ENCODE measurements at regions not wholly inside any gene's neighbourhood (a gene's known extent, or its start where the extent isn't known, plus 50 kb on each side); places are given as distances from the start of the nearest gene placed in this dataset.

DNA sequence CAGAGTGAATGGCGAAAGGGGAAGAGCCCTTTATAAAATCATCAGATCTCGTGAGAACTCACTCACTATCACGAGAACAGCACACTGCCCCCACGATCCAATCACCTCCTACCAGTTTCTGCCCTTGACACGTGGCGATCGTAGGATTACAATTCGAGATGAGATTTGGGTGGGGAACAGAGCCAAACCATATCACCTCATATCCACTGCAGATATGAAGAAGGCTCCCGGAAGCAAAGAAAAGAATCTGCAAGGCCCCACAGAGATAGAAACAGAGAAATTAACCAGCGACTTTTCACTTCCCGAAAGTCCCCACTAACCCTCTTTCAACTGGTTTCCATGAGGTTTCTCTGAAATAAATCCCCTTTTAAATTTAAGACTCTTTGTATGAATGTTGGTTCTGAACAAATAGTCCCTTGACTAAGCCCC lies 86.2 kb upstream of the IRF2BP2 start:
- H3K27me3 ChIP-seq (ENCODE audit: control insufficient read depth in 1 of 2, insufficient read depth in 2 of 2, low read length in 2 of 2) = no peaks in the 10 kb centered on the region
- no peak overlapping the region for H3K4me3 ChIP-seq (replicated peaks in 1 of 3; ENCODE audit: insufficient read depth in 1 of 3, low read depth in 2 of 3, low read length in 3 of 3)
- in situ Hi-C loops (cut with HindIII; ENCODE audit: extremely low pct_ligation_motif_present, low pct_unique_long_range_greater_than_20kb) (no loop called here), intact Hi-C loops (cut with micrococcal nuclease; ENCODE audit: unreplicated experiment) (no loop called here)
- 87% methylated on average over 11 of the region's 11 CpGs for WGBS (ENCODE audit: low lambda C conversion rate)
- TF ChIP-seq TEAD2 (CRISPR knock-in tag; IDR thresholded peaks at IDR 0.05) (no peak), NR3C1 (CRISPR knock-in tag; IDR thresholded peaks at IDR 0.05) (no peak), ZNF614 (CRISPR knock-in tag; IDR thresholded peaks at IDR 0.05; ENCODE audit: borderline replicate concordance) (no peak), ARNT2 (CRISPR knock-in tag; IDR thresholded peaks at IDR 0.05; ENCODE audit: low read depth) (no peak), ZFYVE20 (CRISPR knock-in tag; IDR thresholded peaks at IDR 0.05; ENCODE audit: borderline replicate concordance, low read depth) (no peak)
- TF ChIP-seq, protein P1, sequence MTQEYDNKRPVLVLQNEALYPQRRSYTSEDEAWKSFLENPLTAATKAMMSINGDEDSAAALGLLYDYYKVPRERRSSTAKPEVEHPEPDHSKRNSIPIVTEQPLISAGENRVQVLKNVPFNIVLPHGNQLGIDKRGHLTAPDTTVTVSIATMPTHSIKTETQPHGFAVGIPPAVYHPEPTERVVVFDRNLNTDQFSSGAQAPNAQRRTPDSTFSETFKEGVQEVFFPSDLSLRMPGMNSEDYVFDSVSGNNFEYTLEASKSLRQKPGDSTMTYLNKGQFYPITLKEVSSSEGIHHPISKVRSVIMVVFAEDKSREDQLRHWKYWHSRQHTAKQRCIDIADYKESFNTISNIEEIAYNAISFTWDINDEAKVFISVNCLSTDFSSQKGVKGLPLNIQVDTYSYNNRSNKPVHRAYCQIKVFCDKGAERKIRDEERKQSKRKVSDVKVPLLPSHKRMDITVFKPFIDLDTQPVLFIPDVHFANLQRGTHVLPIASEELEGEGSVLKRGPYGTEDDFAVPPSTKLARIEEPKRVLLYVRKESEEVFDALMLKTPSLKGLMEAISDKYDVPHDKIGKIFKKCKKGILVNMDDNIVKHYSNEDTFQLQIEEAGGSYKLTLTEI (CRISPR knock-in tag; conservative IDR thresholded peaks at IDR 0.05) = no peak
- ChIA-PET CTCF (ENCODE audit: low intra/inter-chr PET ratio, low total read pairs) (no interaction called here), POLR2A (no interaction called here)
- FAIRE-seq = no peak
- no peaks in the 10 kb centered on the region for H3K9me3 ChIP-seq (ENCODE audit: low read length)
- H3K79me2 ChIP-seq (ENCODE audit: insufficient read depth, low read length) = no peaks in the 10 kb centered on the region
- H3K36me3 ChIP-seq (replicated peaks in 1 of 2; ENCODE audit: control insufficient read depth in 1 of 2, insufficient read depth in 2 of 2, low read length in 2 of 2) = no peaks in the 10 kb centered on the region
- H3K27ac ChIP-seq (ENCODE audit: extremely low read length, insufficient read depth, low read length) = no peak overlapping the region
- no peak overlapping the region for H3K9ac ChIP-seq (ENCODE audit: insufficient read depth, low read depth, low read length)
- no peak for DNase-seq (ENCODE audit: low spot score)
- no TSS peak for BruUV-seq (replicated peaks)
- peaks cover 29% of the 10 kb centered on the region for H3K4me1 ChIP-seq (ENCODE audit: insufficient read depth, low read length)
- no peak overlapping the region for H3K4me2 ChIP-seq (ENCODE audit: low read depth, low read length)
- no peak overlapping the region for H2AFZ ChIP-seq (ENCODE audit: low read length)
- H4K20me1 ChIP-seq (ENCODE audit: insufficient read depth, low read length) = no peaks in the 10 kb centered on the region
- no peak for ATAC-seq

GRCh38 chr1:234694661-234695060 lies 84.7 kb upstream of the IRF2BP2 start:
- H4K20me1 ChIP-seq (ENCODE audit: insufficient read depth, low read length) = no peaks in the 10 kb centered on the region
- intact Hi-C loops (cut with micrococcal nuclease; ENCODE audit: unreplicated experiment) (no loop called here), in situ Hi-C loops (cut with HindIII; ENCODE audit: extremely low pct_ligation_motif_present, low pct_unique_long_range_greater_than_20kb) (no loop called here)
- no TSS peak for BruUV-seq (replicated peaks)
- H3K9ac ChIP-seq (ENCODE audit: insufficient read depth, low read depth, low read length) = no peak overlapping the region
- no peaks in the 10 kb centered on the region for H3K9me3 ChIP-seq (ENCODE audit: low read length)
- no peak for DNase-seq (ENCODE audit: low spot score)
- no peaks in the 10 kb centered on the region for H3K79me2 ChIP-seq (ENCODE audit: insufficient read depth, low read length)
- no peak overlapping the region for H2AFZ ChIP-seq (ENCODE audit: low read length)
- no peak overlapping the region for H3K4me3 ChIP-seq (replicated peaks in 1 of 3; ENCODE audit: insufficient read depth in 1 of 3, low read depth in 2 of 3, low read length in 3 of 3)
- ChIA-PET CTCF (ENCODE audit: low intra/inter-chr PET ratio, low total read pairs) (no interaction called here), POLR2A (interaction anchor here (1.0 to 1.9 kb wide), 4 partner anchors 21 to 88 kb away, joined by 3 to 10 read pairs (median 4); no protein-coding TSS in a partner anchor)
- H3K4me2 ChIP-seq (ENCODE audit: low read depth, low read length) = no peak overlapping the region
- no peak for TF ChIP-seq ZNF121 (CRISPR knock-in tag; IDR thresholded peaks at IDR 0.05)
- no peak for ATAC-seq
- FAIRE-seq = no peak
- H3K36me3 ChIP-seq (replicated peaks in 1 of 2; ENCODE audit: control insufficient read depth in 1 of 2, insufficient read depth in 2 of 2, low read length in 2 of 2) = no peaks in the 10 kb centered on the region
- H3K27me3 ChIP-seq (ENCODE audit: control insufficient read depth in 1 of 2, insufficient read depth in 2 of 2, low read length in 2 of 2) = no peaks in the 10 kb centered on the region
- peaks cover 19% of the 10 kb centered on the region for H3K4me1 ChIP-seq (ENCODE audit: insufficient read depth, low read length)
- WGBS (ENCODE audit: low lambda C conversion rate) = 67% methylated on average over 1 of the region's 2 CpGs
- no peak overlapping the region for H3K27ac ChIP-seq (ENCODE audit: extremely low read length, insufficient read depth, low read length)
